ENCODE measurements at regions not wholly inside any gene's neighbourhood (a gene's known extent, or its start where the extent isn't known, plus 50 kb on each side); places are given as distances from the start of the nearest gene placed in this dataset.
A peak's percentile ranks its signal among the peaks of the same experiment; 100 is the strongest.
"Not testable (repeated sequence)": the region's sequence is repeated elsewhere in the genome, so short reads cannot be mapped to it uniquely, and the experiment has no call there.

- DNase-seq, result no peak
Observed at GRCh38 chr10:44567471-44567870, 182.6 kb upstream of the CXCL12 start.

- DNase-seq, result no peak
Observed at GRCh38 chr10:44569193-44570091, 184.5 kb upstream of the CXCL12 start.

- no peak for DNase-seq
Observed at GRCh38 chr10:44571701-44572100, 186.8 kb upstream of the CXCL12 start.

- DNase-seq, result no peak
Observed at GRCh38 chr10:44572146-44572545, 187.2 kb upstream of the CXCL12 start.

GRCh38 chr10:44573821-44574220 lies 188.9 kb upstream of the CXCL12 start:
- DNase-seq, result no peak

- DNase-seq, result no peak
Observed at GRCh38 chr10:44574596-44575480, 189.9 kb upstream of the CXCL12 start.

- DNase-seq, result no peak
Observed at GRCh38 chr10:44575601-44576380, 190.9 kb upstream of the CXCL12 start.

- DNase-seq, result peak; percentile 44
Observed at GRCh38 chr10:44576702-44577191, 191.8 kb upstream of the CXCL12 start.

GRCh38 chr10:44577533-44577932 lies 192.6 kb upstream of the CXCL12 start:
- no peak for DNase-seq

- no peak for DNase-seq
Observed at GRCh38 chr10:44578271-44578670, 193.4 kb upstream of the CXCL12 start.

- not testable (repeated sequence) for DNase-seq
Observed at GRCh38 chr10:44578963-44579362, 194.1 kb upstream of the CXCL12 start.

- no peak for DNase-seq
Observed at GRCh38 chr10:44581996-44582395, 197.1 kb upstream of the CXCL12 start.

- DNase-seq, result no peak
Observed at GRCh38 chr10:44587488-44588318, 202.8 kb upstream of the CXCL12 start.

- DNase-seq, result no peak
Observed at GRCh38 chr10:44589181-44589943, 204.5 kb upstream of the CXCL12 start.

GRCh38 chr10:44589944-44590449 lies 205.1 kb upstream of the CXCL12 start:
- DNase-seq, result no peak

GRCh38 chr10:44591911-44592310 lies 207.0 kb upstream of the CXCL12 start:
- no peak for DNase-seq

- DNase-seq, result no peak
Observed at GRCh38 chr10:44593952-44594351, 209.1 kb upstream of the CXCL12 start.

GRCh38 chr10:44607116-44607515 lies 222.2 kb upstream of the CXCL12 start:
- peak; percentile 11 for DNase-seq

GRCh38 chr10:44618910-44619309 lies 234.0 kb upstream of the CXCL12 start:
- DNase-seq, result no peak

GRCh38 chr10:44619521-44619920 lies 234.6 kb upstream of the CXCL12 start:
- no peak for DNase-seq
